ENCODE measurements at regions not wholly inside any gene's neighbourhood (a gene's known extent, or its start where the extent isn't known, plus 50 kb on each side); places are given as distances from the start of the nearest gene placed in this dataset.

- TF ChIP-seq CTCF (IDR thresholded peaks at IDR 0.05) (no peak), POLR2AphosphoS5 (IDR thresholded peaks at IDR 0.05) (no peak), EP300 (IDR thresholded peaks at IDR 0.05; ENCODE audit: low read depth) (no peak)
These were observed 87.5 kb downstream of the DACT2 start for GRCh38 chr6:168232062-168232461.
